ENCODE measurements at regions not wholly inside any gene's neighbourhood (a gene's known extent, or its start where the extent isn't known, plus 50 kb on each side); places are given as distances from the start of the nearest gene placed in this dataset.

- Mint-ChIP-seq H3K27ac (no peak overlapping the region), H3K4me3 (no peak overlapping the region)
Measured at GRCh38 chr12:32030151-32030550, 70.9 kb downstream of the RESF1 start.

GRCh38 chr12:32030676-32031075 is 71.5 kb downstream of the RESF1 start:
- WGBS (ENCODE audit: insufficient coverage): no CpG with 5 or more reads among the region's 2 CpGs
- Mint-ChIP-seq H3K9me3 (no peaks in the 10 kb centered on the region), H3K27me3 (ENCODE audit: low read depth in 2 of 2) (peaks cover 0 to 3% of the 10 kb centered on the region in 2 donors), H3K27ac (no peak overlapping the region), H3K4me1 (peaks cover 6 to 12% of the 10 kb centered on the region in 2 donors), H3K36me3 (no peaks in the 10 kb centered on the region), H3K4me3 (no peak overlapping the region)
- no peak overlapping the region for H3K27ac ChIP-seq (ENCODE audit: low read length)
- H3K36me3 ChIP-seq (ENCODE audit: control insufficient read depth, insufficient read depth, low read length): no peaks in the 10 kb centered on the region
- peaks cover 4% of the 10 kb centered on the region for H3K4me1 ChIP-seq (ENCODE audit: control insufficient read depth, insufficient read depth, low read length)
- ATAC-seq: no peak
- H3K9me3 ChIP-seq (ENCODE audit: control insufficient read depth, insufficient read depth, low read length): no peaks in the 10 kb centered on the region
- TF ChIP-seq CTCF (IDR thresholded peaks at IDR 0.05): no peak
- DNase-seq: no peak
- H3K27me3 ChIP-seq (ENCODE audit: control insufficient read depth, insufficient read depth, low read length): no peaks in the 10 kb centered on the region
- H3K4me3 ChIP-seq (ENCODE audit: low read length): no peak overlapping the region
- intact Hi-C loops (cut with micrococcal nuclease): no loop called here

More at GRCh38 chr12:32030151-32030550, 70.9 kb downstream of the RESF1 start:
- Mint-ChIP-seq H3K27me3 (ENCODE audit: low read depth in 2 of 2) (peaks cover 0 to 3% of the 10 kb centered on the region in 2 donors), H3K9me3 (no peaks in the 10 kb centered on the region), H3K4me1 (peaks cover 7 to 13% of the 10 kb centered on the region in 2 donors), H3K36me3 (no peaks in the 10 kb centered on the region)
- WGBS (ENCODE audit: insufficient coverage): 94% methylated on average over 12 of the region's 12 CpGs
- no peak overlapping the region for H3K27ac ChIP-seq (ENCODE audit: low read length)
- H3K27me3 ChIP-seq (ENCODE audit: control insufficient read depth, insufficient read depth, low read length): no peaks in the 10 kb centered on the region
- TF ChIP-seq CTCF (IDR thresholded peaks at IDR 0.05): no peak
- no peaks in the 10 kb centered on the region for H3K9me3 ChIP-seq (ENCODE audit: control insufficient read depth, insufficient read depth, low read length)
- no peak overlapping the region for H3K4me3 ChIP-seq (ENCODE audit: low read length)
- intact Hi-C loops (cut with micrococcal nuclease): no loop called here
- ATAC-seq: no peak
- no peaks in the 10 kb centered on the region for H3K36me3 ChIP-seq (ENCODE audit: control insufficient read depth, insufficient read depth, low read length)
- peaks cover 5% of the 10 kb centered on the region for H3K4me1 ChIP-seq (ENCODE audit: control insufficient read depth, insufficient read depth, low read length)
- no peak for DNase-seq

GRCh38 chr12:32031109-32031508 is 71.9 kb downstream of the RESF1 start:
- Histone ChIP-seq H3K4me3 (ENCODE audit: low read length) (no peak overlapping the region), H3K9me3 (ENCODE audit: control insufficient read depth, insufficient read depth, low read length) (no peaks in the 10 kb centered on the region), H3K36me3 (ENCODE audit: control insufficient read depth, insufficient read depth, low read length) (no peaks in the 10 kb centered on the region), H3K4me1 (ENCODE audit: control insufficient read depth, insufficient read depth, low read length) (no peaks in the 10 kb centered on the region), H3K27ac (ENCODE audit: low read length) (no peak overlapping the region), H3K27me3 (ENCODE audit: control insufficient read depth, insufficient read depth, low read length) (no peaks in the 10 kb centered on the region)
- ATAC-seq (no peak), DNase-seq (no peak)
- peaks cover 0 to 3% of the 10 kb centered on the region in 2 donors for H3K27me3 Mint-ChIP-seq (ENCODE audit: low read depth in 2 of 2)
- 40% methylated on average over 3 of the region's 3 CpGs for WGBS (ENCODE audit: insufficient coverage)
- no peaks in the 10 kb centered on the region for H3K9me3 Mint-ChIP-seq
- H3K36me3 Mint-ChIP-seq: no peaks in the 10 kb centered on the region
- intact Hi-C loops (cut with micrococcal nuclease): no loop called here
- no peak overlapping the region for H3K4me3 Mint-ChIP-seq
- no peak for TF ChIP-seq CTCF (IDR thresholded peaks at IDR 0.05)
- H3K4me1 Mint-ChIP-seq: peaks cover 2 to 8% of the 10 kb centered on the region in 2 donors
- H3K27ac Mint-ChIP-seq: no peak overlapping the region

- Histone ChIP-seq H3K27ac (ENCODE audit: low read length) (no peak overlapping the region), H3K27me3 (ENCODE audit: control insufficient read depth, insufficient read depth, low read length) (no peaks in the 10 kb centered on the region), H3K9me3 (ENCODE audit: control insufficient read depth, insufficient read depth, low read length) (no peaks in the 10 kb centered on the region), H3K36me3 (ENCODE audit: control insufficient read depth, insufficient read depth, low read length) (no peaks in the 10 kb centered on the region), H3K4me1 (ENCODE audit: control insufficient read depth, insufficient read depth, low read length) (no peaks in the 10 kb centered on the region), H3K4me3 (ENCODE audit: low read length) (no peak overlapping the region)
- ATAC-seq (no peak), DNase-seq (no peak)
- peaks cover 0 to 6% of the 10 kb centered on the region in 2 donors for H3K4me1 Mint-ChIP-seq
- intact Hi-C loops (cut with micrococcal nuclease): no loop called here
- no peak overlapping the region for H3K4me3 Mint-ChIP-seq
- TF ChIP-seq CTCF (IDR thresholded peaks at IDR 0.05): no peak
- H3K27ac Mint-ChIP-seq: no peak overlapping the region
- no peaks in the 10 kb centered on the region for H3K36me3 Mint-ChIP-seq
- WGBS (ENCODE audit: insufficient coverage): 80% methylated on average over 7 of the region's 7 CpGs
- H3K9me3 Mint-ChIP-seq: no peaks in the 10 kb centered on the region
- peaks cover 0 to 3% of the 10 kb centered on the region in 2 donors for H3K27me3 Mint-ChIP-seq (ENCODE audit: low read depth in 2 of 2)
Measured at GRCh38 chr12:32032205-32032810, 73.1 kb downstream of the RESF1 start.
